Neural progenitor cell (in vitro differentiated cells): ENCODE measurements at regions not wholly inside any gene's neighbourhood (a gene's known extent, or its start where the extent isn't known, plus 50 kb on each side); places are given as distances from the start of the nearest gene placed in this dataset.

ENCODE experiments used
- EZH2 ChIP-seq: fragments of 200-600 bp; sonication (generic); IDR thresholded peaks from 2 replicates; pipeline ENCODE4 v1.6.1; 2017; ENCODE audit warnings: antibody characterized with exemption, mild to moderate bottlenecking, moderate library complexity
- TF ChIP-seq, protein P1 (sequence below): fragments of 200-600 bp; sonication (generic); IDR thresholded peaks from 2 replicates; pipeline ENCODE4 v1.5.1; 2017; ENCODE audit warnings: antibody characterized with exemption, mild to moderate bottlenecking

GRCh38 chr7:32171248-32171647, 101.0 kb upstream of the PDE1C start:
- TF ChIP-seq, protein P1, sequence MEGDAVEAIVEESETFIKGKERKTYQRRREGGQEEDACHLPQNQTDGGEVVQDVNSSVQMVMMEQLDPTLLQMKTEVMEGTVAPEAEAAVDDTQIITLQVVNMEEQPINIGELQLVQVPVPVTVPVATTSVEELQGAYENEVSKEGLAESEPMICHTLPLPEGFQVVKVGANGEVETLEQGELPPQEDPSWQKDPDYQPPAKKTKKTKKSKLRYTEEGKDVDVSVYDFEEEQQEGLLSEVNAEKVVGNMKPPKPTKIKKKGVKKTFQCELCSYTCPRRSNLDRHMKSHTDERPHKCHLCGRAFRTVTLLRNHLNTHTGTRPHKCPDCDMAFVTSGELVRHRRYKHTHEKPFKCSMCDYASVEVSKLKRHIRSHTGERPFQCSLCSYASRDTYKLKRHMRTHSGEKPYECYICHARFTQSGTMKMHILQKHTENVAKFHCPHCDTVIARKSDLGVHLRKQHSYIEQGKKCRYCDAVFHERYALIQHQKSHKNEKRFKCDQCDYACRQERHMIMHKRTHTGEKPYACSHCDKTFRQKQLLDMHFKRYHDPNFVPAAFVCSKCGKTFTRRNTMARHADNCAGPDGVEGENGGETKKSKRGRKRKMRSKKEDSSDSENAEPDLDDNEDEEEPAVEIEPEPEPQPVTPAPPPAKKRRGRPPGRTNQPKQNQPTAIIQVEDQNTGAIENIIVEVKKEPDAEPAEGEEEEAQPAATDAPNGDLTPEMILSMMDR = no peak
- no peak for TF ChIP-seq EZH2
